Breast epithelium (tissue), 4 donors: ENCODE measurements at regions not wholly inside any gene's neighbourhood (a gene's known extent, or its start where the extent isn't known, plus 50 kb on each side); places are given as distances from the start of the nearest gene placed in this dataset.

Source experiments
- DNase-seq, 2 donors: peaks; one replicate each; pipeline ENCODE4 v3.0.0-alpha.2; 2019; ENCODE audit warnings: low spot score in 2 of 2
- H3K27ac ChIP-seq, 2 donors: fragments of 200-600 bp; sonication (generic) in 1 of 2; one replicate each; pipeline ENCODE4 v1.5.1; 2016 to 2019; ENCODE audit warnings: mild to moderate bottlenecking in 1 of 2
- H3K27me3 ChIP-seq, 2 donors: fragments of 200-600 bp; sonication (generic) in 1 of 2; one replicate each; pipeline versions ENCODE4 v1.5.1 to v1.6.0; 2017 to 2019; ENCODE audit warnings: control low read depth in 1 of 2, mild to moderate bottlenecking in 1 of 2
- H3K36me3 ChIP-seq: fragments of 200-600 bp; one replicate; pipeline ENCODE4 v1.5.1; 2019
- H3K4me1 ChIP-seq, 2 donors: fragments of 200-600 bp; sonication (generic); one replicate each; pipeline ENCODE4 v1.5.1; 2016 to 2019; ENCODE audit warnings: control low read depth in 1 of 2
- H3K4me3 ChIP-seq, 3 donors: fragments of 200-600 bp; sonication (generic); 1 replicate in 2 of 3; 2 replicates in 1 of 3; pipeline ENCODE4 v1.5.1; 2016 to 2019; ENCODE audit warnings: mild to moderate bottlenecking in 3 of 3, moderate library complexity in 2 of 3
- H3K9me3 ChIP-seq, 2 donors: fragments of 200-600 bp; sonication (generic) in 1 of 2; one replicate each; pipeline ENCODE4 v1.5.1; 2016 to 2019; ENCODE audit warnings: control low read depth in 1 of 2
- POLR2A ChIP-seq: fragments of 450-650 bp; IDR thresholded peaks from one replicate; pipeline ENCODE4 v1.6.1; 2016; ENCODE audit warnings: antibody characterized with exemption, mild to moderate bottlenecking, moderate library complexity
- POLR2AphosphoS5 ChIP-seq, 3 donors: sonication (generic); formaldehyde crosslinking; IDR thresholded peaks; one replicate each; pipeline ENCODE4 v1.6.1; 2017; ENCODE audit warnings: antibody characterized with exemption in 3 of 3
- intact Hi-C: fragments of 100-400 bp; cut with DNase I; formaldehyde crosslinking; loops from one replicate; pipeline ENCODE4 v1.15.1; 2023; ENCODE audit warnings: low total_unique reads
- TF ChIP-seq, protein P1 (sequence below), 3 donors: fragments of 450-650 bp; IDR thresholded peaks; one replicate each; pipeline ENCODE4 v1.5.1; 2016 to 2017; ENCODE audit warnings: antibody characterized with exemption in 3 of 3, mild to moderate bottlenecking in 3 of 3, moderate library complexity in 3 of 3

DNA sequence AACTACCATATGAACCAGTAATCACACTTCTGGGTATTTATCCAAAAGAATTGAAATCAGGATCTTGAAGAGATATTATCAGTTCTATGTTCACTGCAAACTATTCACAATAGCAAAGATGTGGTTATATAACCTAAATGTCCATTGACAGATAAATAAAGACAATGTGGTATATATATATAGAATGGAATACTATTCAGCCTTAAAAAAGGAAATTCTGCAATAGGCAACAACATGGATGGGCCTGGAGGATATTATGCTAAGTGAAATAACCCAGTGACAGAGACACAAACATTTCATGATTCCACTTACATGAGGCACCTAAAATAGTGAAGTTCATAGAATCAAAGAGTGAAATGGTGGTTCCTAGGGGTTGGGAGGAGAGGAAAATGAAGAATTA is 90.6 kb upstream of the CDK1 start:
- intact Hi-C loops: no loop called here
- Histone ChIP-seq H3K4me1 (no peaks in the 10 kb centered on the region), H3K27me3 (no peaks in the 10 kb centered on the region), H3K27ac (no peak overlapping the region), H3K4me3 (no peak overlapping the region), H3K9me3 (no peaks in the 10 kb centered on the region), H3K36me3 (no peaks in the 10 kb centered on the region)
- TF ChIP-seq, protein P1, sequence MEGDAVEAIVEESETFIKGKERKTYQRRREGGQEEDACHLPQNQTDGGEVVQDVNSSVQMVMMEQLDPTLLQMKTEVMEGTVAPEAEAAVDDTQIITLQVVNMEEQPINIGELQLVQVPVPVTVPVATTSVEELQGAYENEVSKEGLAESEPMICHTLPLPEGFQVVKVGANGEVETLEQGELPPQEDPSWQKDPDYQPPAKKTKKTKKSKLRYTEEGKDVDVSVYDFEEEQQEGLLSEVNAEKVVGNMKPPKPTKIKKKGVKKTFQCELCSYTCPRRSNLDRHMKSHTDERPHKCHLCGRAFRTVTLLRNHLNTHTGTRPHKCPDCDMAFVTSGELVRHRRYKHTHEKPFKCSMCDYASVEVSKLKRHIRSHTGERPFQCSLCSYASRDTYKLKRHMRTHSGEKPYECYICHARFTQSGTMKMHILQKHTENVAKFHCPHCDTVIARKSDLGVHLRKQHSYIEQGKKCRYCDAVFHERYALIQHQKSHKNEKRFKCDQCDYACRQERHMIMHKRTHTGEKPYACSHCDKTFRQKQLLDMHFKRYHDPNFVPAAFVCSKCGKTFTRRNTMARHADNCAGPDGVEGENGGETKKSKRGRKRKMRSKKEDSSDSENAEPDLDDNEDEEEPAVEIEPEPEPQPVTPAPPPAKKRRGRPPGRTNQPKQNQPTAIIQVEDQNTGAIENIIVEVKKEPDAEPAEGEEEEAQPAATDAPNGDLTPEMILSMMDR (IDR thresholded peaks at IDR 0.05): no peak
- TF ChIP-seq POLR2A: no peak
- TF ChIP-seq POLR2AphosphoS5 (IDR thresholded peaks at IDR 0.05): no peak
- no peak for DNase-seq

DNA sequence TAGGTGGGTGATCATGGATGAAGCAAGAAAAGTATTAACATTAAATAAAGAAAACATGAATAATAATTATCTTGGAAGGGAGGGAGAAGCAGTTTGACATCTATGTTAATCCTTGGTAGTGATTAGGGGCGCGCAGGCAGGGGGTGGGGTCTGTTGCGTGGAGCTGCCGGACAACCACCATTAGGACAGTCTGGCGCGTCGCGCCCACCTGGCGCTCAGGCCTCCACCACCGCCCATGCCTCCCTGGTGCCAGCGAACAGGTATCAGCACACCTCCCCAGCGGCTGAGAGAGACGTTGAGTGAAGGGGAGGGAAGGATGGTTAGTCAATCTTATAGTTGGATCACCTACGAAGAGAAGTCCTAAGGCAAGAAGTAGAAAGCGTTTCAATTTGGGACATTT is 94.2 kb upstream of the CDK1 start:
- Histone ChIP-seq H3K4me1 (no peaks in the 10 kb centered on the region), H3K27me3 (no peaks in the 10 kb centered on the region), H3K36me3 (no peaks in the 10 kb centered on the region), H3K9me3 (no peaks in the 10 kb centered on the region), H3K4me3 (no peak overlapping the region), H3K27ac (no peak overlapping the region)
- intact Hi-C loops: no loop called here
- TF ChIP-seq POLR2A: no peak
- TF ChIP-seq, protein P1 (IDR thresholded peaks at IDR 0.05): no peak
- TF ChIP-seq POLR2AphosphoS5 (IDR thresholded peaks at IDR 0.05): no peak
- no peak for DNase-seq

DNA sequence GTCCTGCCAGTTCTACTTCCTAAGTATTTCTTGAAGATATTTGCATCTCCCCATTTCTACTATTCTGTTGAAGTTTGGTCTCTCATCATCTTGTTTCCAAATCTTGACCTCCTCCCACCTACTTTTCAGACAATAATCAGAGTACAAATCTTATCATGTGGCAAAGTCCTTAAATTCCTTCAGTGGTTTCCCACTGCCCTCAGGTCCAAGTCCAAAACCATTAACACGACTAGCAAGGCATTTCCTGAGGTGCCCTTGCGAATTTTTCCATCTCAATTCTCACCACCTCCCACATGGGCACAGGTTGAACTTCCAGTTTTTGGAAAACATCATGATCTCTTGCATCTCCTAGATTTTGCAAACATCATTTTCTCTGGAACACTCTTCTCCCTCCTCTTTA is 97.2 kb upstream of the CDK1 start:
- Histone ChIP-seq H3K4me3 (no peak overlapping the region), H3K36me3 (no peaks in the 10 kb centered on the region), H3K4me1 (no peaks in the 10 kb centered on the region), H3K27ac (no peak overlapping the region), H3K27me3 (no peaks in the 10 kb centered on the region), H3K9me3 (no peaks in the 10 kb centered on the region)
- DNase-seq: no peak
- TF ChIP-seq, protein P1 (IDR thresholded peaks at IDR 0.05): no peak
- TF ChIP-seq POLR2AphosphoS5 (IDR thresholded peaks at IDR 0.05): no peak
- intact Hi-C loops: no loop called here

DNA sequence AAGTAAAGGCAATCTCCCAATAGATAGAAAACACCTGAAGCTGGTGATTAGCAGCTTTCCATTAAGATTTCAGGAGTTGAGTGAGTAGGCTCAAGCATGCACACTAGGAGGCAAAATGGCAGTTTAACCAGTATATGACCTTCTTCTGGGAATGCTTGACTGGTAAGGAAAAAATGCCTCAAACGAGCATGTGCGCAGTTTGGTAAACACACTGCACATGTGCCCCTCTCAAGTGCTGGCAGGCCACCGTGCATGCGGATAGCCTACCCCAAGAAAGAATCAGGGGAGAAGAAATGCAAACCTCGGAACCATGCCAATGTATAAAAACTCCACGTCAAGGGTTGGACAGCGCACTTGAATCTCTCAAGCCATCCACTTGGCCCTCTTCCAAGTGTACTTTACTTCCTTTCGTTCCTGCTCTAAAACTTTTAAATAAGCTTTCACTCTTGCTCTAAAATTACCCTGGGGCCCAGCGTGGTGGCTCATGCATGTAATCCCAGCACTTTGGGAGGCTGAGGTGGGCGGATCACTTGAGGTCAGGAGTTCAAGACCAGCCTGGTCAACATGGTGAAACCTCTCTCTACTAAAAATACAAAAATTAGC is 98.8 kb upstream of the CDK1 start:
- no peaks in the 10 kb centered on the region for H3K36me3 ChIP-seq
- TF ChIP-seq, protein P1 (IDR thresholded peaks at IDR 0.05): no peak
- no peak for TF ChIP-seq POLR2A
- no peak for TF ChIP-seq POLR2AphosphoS5 (IDR thresholded peaks at IDR 0.05)
- H3K27ac ChIP-seq: no peak overlapping the region
- no peaks in the 10 kb centered on the region for H3K9me3 ChIP-seq
- no peaks in the 10 kb centered on the region for H3K27me3 ChIP-seq
- H3K4me1 ChIP-seq: no peaks in the 10 kb centered on the region
- no peak overlapping the region for H3K4me3 ChIP-seq
- no peak for DNase-seq
- intact Hi-C loops: no loop called here

DNA sequence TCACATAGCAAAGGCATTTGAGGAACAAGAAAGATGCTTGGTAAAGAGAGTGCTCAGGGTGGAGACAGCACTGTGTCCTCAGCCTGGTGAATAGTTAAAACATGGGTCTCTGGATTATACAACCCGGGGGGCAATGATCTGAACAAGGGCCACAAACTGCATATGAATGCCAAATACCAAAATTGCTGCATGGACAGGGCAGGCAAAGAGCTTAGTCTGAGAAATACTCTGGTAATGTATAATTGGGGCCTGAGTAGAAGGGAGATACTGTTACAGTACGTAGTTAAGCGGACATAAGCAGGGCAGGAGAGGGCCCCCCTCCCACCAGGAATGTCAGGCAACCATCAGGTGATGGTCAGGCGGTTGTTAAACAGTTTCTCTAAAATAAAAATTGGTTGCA is 99.3 kb upstream of the CDK1 start:
- Histone ChIP-seq H3K27ac (no peak overlapping the region), H3K9me3 (no peaks in the 10 kb centered on the region)
- no peak for DNase-seq

More for the DNA sequence above, 99.3 kb upstream of the CDK1 start:
- no peaks in the 10 kb centered on the region for H3K4me1 ChIP-seq
- TF ChIP-seq POLR2AphosphoS5 (IDR thresholded peaks at IDR 0.05) (no peak), POLR2A (no peak)
- TF ChIP-seq, protein P1 (IDR thresholded peaks at IDR 0.05): no peak
- no peaks in the 10 kb centered on the region for H3K36me3 ChIP-seq
- intact Hi-C loops: no loop called here
- no peaks in the 10 kb centered on the region for H3K27me3 ChIP-seq
- H3K4me3 ChIP-seq: no peak overlapping the region
